ENCODE measurements at regions not wholly inside any gene's neighbourhood (a gene's known extent, or its start where the extent isn't known, plus 50 kb on each side); places are given as distances from the start of the nearest gene placed in this dataset.

DNA sequence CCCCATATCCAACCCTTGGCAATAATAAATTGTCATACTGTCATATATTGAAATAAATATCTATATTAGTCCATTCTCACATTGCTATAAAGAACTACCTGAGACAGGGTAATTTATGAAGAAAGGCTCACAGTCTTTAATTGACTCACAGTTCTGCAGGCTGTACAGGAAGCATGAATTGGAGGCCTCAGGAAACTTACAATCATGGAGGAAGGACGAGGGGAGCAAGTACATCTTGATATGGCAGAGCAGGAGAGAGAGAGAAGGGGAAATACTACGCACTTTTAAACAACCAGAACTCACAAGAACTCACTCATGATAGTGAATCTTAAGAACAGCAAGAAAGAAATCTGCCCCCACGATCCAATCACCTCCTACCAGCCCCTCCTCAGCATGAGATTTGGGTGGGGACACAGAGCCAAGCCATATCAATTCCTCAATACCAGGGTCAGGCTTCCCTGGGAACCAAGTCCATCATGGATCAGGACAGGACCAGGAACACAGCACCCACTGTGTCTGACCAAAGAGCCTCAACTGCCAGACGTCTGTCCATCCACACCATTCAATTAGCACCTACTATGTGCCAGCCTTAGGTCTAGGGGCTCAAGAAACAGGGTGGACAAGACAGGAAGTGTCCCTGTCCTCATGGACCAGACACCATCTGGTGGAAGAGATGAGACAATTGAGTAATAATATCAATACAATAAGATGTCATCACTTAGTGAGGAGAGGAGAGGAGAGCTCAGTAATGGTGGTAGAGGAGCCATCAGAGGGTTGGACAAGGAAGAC is 56.9 kb upstream of the TOP3B start:
- WGBS: 58% methylated on average over 4 of the region's 4 CpGs
- Histone ChIP-seq H3K27ac (ENCODE audit: low read depth in 1 of 2, low read length in 2 of 2) (no peak overlapping the region), H3K36me3 (ENCODE audit: control insufficient read depth in 4 of 4, insufficient read depth in 3 of 4, low read depth in 1 of 4, low read length in 3 of 4) (no peaks in the 10 kb centered on the region), H3K27me3 (ENCODE audit: control insufficient read depth in 4 of 4, insufficient read depth in 4 of 4, low read length in 3 of 4) (no peaks in the 10 kb centered on the region), H3K9me3 (ENCODE audit: control insufficient read depth in 4 of 4, low read length in 3 of 4) (no peaks in the 10 kb centered on the region), H3K4me1 (ENCODE audit: control insufficient read depth in 4 of 4, insufficient read depth in 4 of 4, low read length in 3 of 4) (no peaks in the 10 kb centered on the region), H3K9ac (ENCODE audit: low read depth in 1 of 2, low read length in 2 of 2) (no peak overlapping the region), H3K4me3 (ENCODE audit: low read depth in 1 of 3, low read length in 3 of 3) (no peak overlapping the region)
- no peak for DNase-seq (ENCODE audit: low spot score)
- TF ChIP-seq YY1 (IDR thresholded peaks at IDR 0.05) (no peak), EGR1 (IDR thresholded peaks at IDR 0.05; ENCODE audit: low read depth in 2 of 2) (no peak), JUND (IDR thresholded peaks at IDR 0.05) (no peak), HNF4G (IDR thresholded peaks at IDR 0.05) (no peak), HNF4A (conservative IDR thresholded peaks at IDR 0.05) (no peak), TAF1 (conservative IDR thresholded peaks at IDR 0.05) (no peak)
- TF ChIP-seq, protein P1, sequence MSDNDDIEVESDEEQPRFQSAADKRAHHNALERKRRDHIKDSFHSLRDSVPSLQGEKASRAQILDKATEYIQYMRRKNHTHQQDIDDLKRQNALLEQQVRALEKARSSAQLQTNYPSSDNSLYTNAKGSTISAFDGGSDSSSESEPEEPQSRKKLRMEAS (IDR thresholded peaks at IDR 0.05): no peak
- TF ChIP-seq, protein P2, sequence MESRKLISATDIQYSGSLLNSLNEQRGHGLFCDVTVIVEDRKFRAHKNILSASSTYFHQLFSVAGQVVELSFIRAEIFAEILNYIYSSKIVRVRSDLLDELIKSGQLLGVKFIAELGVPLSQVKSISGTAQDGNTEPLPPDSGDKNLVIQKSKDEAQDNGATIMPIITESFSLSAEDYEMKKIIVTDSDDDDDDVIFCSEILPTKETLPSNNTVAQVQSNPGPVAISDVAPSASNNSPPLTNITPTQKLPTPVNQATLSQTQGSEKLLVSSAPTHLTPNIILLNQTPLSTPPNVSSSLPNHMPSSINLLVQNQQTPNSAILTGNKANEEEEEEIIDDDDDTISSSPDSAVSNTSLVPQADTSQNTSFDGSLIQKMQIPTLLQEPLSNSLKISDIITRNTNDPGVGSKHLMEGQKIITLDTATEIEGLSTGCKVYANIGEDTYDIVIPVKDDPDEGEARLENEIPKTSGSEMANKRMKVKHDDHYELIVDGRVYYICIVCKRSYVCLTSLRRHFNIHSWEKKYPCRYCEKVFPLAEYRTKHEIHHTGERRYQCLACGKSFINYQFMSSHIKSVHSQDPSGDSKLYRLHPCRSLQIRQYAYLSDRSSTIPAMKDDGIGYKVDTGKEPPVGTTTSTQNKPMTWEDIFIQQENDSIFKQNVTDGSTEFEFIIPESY (IDR thresholded peaks at IDR 0.05): no peak
- TF ChIP-seq, protein P3, sequence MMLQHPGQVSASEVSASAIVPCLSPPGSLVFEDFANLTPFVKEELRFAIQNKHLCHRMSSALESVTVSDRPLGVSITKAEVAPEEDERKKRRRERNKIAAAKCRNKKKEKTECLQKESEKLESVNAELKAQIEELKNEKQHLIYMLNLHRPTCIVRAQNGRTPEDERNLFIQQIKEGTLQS (IDR thresholded peaks at IDR 0.05): no peak

DNA sequence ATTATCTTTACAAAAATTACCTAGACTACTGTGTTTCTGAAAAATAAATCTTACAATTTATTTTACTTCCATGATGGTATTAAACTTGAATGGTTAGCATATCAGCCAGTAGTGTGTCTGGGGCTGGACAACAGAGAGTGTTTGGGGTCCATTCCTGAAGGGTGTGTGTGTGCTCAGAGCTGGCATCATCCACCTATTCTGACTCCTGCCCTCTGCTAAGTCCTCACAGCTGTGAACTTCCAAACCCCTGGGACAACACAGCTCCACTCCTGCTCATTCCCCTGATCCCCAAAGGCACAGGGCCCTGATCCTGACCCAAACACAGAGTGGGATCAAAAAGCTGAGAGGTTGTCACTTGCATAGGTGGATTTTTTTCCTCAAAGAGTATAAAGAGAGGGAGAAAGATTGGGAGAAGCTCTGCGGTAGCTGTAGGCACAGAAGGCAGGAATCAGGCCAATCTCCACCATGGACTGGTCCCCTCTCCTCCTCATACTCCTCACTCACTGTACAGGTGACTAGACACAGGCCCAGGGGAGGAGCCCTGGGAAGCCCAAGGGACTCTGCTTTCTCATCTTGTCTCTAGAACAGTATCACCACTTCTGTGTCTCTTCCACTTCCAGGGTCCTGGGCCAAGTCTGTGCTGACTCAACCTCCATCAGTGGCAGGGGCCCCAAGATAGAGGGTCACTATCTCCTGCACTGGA is 55.7 kb upstream of the TOP3B start:
- no peak overlapping the region for H3K27ac ChIP-seq (ENCODE audit: low read depth in 1 of 2, low read length in 2 of 2)

More for the DNA sequence above, 55.7 kb upstream of the TOP3B start:
- H3K4me3 ChIP-seq (ENCODE audit: low read depth in 1 of 3, low read length in 3 of 3): no peak overlapping the region
- H3K36me3 ChIP-seq (ENCODE audit: control insufficient read depth in 4 of 4, insufficient read depth in 3 of 4, low read depth in 1 of 4, low read length in 3 of 4): no peaks in the 10 kb centered on the region
- H3K4me1 ChIP-seq (ENCODE audit: control insufficient read depth in 4 of 4, insufficient read depth in 4 of 4, low read length in 3 of 4): no peaks in the 10 kb centered on the region
- no peaks in the 10 kb centered on the region for H3K27me3 ChIP-seq (ENCODE audit: control insufficient read depth in 4 of 4, insufficient read depth in 4 of 4, low read length in 3 of 4)
- DNase-seq (ENCODE audit: low spot score): no peak
- no peak overlapping the region for H3K9ac ChIP-seq (ENCODE audit: low read depth in 1 of 2, low read length in 2 of 2)
- H3K9me3 ChIP-seq (ENCODE audit: control insufficient read depth in 4 of 4, low read length in 3 of 4): no peaks in the 10 kb centered on the region
- TF ChIP-seq, protein P1 (IDR thresholded peaks at IDR 0.05): no peak
- no peak for TF ChIP-seq HNF4G (IDR thresholded peaks at IDR 0.05)
- TF ChIP-seq JUND (IDR thresholded peaks at IDR 0.05): no peak
- no peak for TF ChIP-seq YY1 (IDR thresholded peaks at IDR 0.05)
- TF ChIP-seq NR2F2 (IDR thresholded peaks at IDR 0.05): no peak
- TF ChIP-seq, protein P4, sequence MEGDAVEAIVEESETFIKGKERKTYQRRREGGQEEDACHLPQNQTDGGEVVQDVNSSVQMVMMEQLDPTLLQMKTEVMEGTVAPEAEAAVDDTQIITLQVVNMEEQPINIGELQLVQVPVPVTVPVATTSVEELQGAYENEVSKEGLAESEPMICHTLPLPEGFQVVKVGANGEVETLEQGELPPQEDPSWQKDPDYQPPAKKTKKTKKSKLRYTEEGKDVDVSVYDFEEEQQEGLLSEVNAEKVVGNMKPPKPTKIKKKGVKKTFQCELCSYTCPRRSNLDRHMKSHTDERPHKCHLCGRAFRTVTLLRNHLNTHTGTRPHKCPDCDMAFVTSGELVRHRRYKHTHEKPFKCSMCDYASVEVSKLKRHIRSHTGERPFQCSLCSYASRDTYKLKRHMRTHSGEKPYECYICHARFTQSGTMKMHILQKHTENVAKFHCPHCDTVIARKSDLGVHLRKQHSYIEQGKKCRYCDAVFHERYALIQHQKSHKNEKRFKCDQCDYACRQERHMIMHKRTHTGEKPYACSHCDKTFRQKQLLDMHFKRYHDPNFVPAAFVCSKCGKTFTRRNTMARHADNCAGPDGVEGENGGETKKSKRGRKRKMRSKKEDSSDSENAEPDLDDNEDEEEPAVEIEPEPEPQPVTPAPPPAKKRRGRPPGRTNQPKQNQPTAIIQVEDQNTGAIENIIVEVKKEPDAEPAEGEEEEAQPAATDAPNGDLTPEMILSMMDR (IDR thresholded peaks at IDR 0.05; ENCODE audit: low read depth, low read length, missing input control): no peak
- no peak for TF ChIP-seq SP1 (IDR thresholded peaks at IDR 0.05)
- TF ChIP-seq HNF4A (conservative IDR thresholded peaks at IDR 0.05): no peak
- TF ChIP-seq FOXA2 (IDR thresholded peaks at IDR 0.05): no peak
- TF ChIP-seq EGR1 (IDR thresholded peaks at IDR 0.05; ENCODE audit: low read depth in 2 of 2): no peak
- TF ChIP-seq, protein P3 (IDR thresholded peaks at IDR 0.05): no peak
- TF ChIP-seq TAF1 (conservative IDR thresholded peaks at IDR 0.05): no peak
- TF ChIP-seq, protein P2 (IDR thresholded peaks at IDR 0.05): no peak
- TF ChIP-seq, protein P5, sequence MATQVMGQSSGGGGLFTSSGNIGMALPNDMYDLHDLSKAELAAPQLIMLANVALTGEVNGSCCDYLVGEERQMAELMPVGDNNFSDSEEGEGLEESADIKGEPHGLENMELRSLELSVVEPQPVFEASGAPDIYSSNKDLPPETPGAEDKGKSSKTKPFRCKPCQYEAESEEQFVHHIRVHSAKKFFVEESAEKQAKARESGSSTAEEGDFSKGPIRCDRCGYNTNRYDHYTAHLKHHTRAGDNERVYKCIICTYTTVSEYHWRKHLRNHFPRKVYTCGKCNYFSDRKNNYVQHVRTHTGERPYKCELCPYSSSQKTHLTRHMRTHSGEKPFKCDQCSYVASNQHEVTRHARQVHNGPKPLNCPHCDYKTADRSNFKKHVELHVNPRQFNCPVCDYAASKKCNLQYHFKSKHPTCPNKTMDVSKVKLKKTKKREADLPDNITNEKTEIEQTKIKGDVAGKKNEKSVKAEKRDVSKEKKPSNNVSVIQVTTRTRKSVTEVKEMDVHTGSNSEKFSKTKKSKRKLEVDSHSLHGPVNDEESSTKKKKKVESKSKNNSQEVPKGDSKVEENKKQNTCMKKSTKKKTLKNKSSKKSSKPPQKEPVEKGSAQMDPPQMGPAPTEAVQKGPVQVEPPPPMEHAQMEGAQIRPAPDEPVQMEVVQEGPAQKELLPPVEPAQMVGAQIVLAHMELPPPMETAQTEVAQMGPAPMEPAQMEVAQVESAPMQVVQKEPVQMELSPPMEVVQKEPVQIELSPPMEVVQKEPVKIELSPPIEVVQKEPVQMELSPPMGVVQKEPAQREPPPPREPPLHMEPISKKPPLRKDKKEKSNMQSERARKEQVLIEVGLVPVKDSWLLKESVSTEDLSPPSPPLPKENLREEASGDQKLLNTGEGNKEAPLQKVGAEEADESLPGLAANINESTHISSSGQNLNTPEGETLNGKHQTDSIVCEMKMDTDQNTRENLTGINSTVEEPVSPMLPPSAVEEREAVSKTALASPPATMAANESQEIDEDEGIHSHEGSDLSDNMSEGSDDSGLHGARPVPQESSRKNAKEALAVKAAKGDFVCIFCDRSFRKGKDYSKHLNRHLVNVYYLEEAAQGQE (IDR thresholded peaks at IDR 0.05): no peak
- no peak for TF ChIP-seq FOXA1 (IDR thresholded peaks at IDR 0.05)
- TF ChIP-seq GABPA (IDR thresholded peaks at IDR 0.05 in 1 of 2, conservative IDR thresholded peaks at IDR 0.05 in 1 of 2): no peak
- TF ChIP-seq RAD21 (IDR thresholded peaks at IDR 0.05): no peak
- no peak for TF ChIP-seq RXRA (IDR thresholded peaks at IDR 0.05)
- 95% methylated on average over 1 of the region's 1 CpG for WGBS
